Stimulated activated CD4-positive, alpha-beta T cell treated with anti-CD3 and anti-CD28 coated beads, TNF-alpha, amount 100 ng/mL, for 4 hours (primary cell): ENCODE measurements at regions not wholly inside any gene's neighbourhood (a gene's known extent, or its start where the extent isn't known, plus 50 kb on each side); places are given as distances from the start of the nearest gene placed in this dataset.

Experiments
- DNase-seq, 3 experiments: peaks; one replicate each; pipeline ENCODE4 v3.0.0-alpha.2; 2020; ENCODE audit warnings: low read depth in 3 of 3

DNA sequence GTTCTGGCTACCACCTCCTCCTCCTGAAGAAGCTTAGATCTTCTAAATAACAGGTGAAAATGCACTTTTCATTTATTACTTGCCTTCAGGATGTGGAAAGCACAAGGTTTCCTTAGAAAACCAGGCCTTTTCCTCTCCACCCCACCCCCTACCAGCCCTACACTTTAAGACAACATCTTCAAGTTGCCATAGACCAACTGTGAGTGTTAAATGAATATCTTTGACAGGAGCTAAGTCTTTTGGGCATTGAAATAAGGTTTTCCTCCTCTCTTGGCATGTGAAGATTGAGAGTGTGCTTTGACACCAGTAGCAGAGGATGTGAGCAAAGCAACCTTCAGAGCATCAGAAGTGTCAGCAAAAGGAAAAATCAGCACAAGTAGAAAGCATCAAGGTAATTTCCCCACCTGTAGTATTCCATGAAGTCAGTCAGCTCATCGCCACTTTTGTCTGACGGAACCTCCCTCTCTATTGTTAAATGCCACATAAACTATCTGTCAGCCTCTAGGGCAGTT lies 532.3 kb upstream of the MMS22L start:
- no peak for DNase-seq

GRCh38 chr6:97816526-97816925 lies 533.5 kb upstream of the MMS22L start:
- DNase-seq, result no peak

- DNase-seq, result no peak
Observed at GRCh38 chr6:97819710-97820109, 536.7 kb upstream of the MMS22L start.

GRCh38 chr6:97820400-97820799 lies 537.4 kb upstream of the MMS22L start:
- no peak for DNase-seq

- DNase-seq, result no peak
Observed at GRCh38 chr6:97822632-97823031, 539.6 kb upstream of the MMS22L start.

GRCh38 chr6:97841763-97842162 lies 558.7 kb upstream of the MMS22L start:
- no peak for DNase-seq

DNA sequence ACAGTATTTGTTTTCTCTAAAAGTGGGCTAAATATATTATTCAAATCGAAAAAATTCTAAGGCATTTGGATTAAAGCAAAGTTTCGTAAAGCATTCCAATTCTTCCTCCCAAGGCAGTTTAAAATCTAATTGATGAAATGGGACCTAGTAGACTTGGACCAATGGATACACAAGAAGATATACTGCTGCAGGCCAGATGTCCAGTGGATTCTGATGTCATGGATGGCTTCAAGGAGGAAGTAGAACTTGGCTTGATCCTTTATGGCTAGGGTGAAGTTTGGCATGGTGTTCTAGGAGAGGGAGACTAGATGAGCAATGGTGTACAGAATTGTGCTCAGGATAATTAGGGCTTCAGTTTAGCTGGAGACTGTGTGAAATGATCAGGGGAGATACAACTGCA lies 559.5 kb upstream of the MMS22L start:
- DNase-seq, result no peak

DNA sequence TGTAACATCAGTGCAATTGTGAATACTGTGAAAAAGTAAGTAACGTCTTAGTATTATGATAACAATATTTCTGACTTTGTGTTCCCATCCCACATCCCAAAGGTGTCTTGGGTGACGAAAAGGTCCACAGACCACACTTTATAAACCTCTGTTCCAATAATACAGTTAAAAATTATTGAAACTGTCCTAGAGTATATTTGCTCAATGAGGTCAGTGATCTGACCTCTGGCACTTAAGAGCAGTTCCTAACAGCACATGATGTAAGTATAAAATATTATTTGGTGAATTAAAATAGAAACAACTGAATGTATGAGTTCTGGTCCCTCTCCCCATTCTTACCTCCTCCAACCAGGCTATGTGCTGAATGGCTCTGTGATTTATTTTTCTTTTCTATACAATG lies 566.4 kb upstream of the MMS22L start:
- DNase-seq, result no peak

DNA sequence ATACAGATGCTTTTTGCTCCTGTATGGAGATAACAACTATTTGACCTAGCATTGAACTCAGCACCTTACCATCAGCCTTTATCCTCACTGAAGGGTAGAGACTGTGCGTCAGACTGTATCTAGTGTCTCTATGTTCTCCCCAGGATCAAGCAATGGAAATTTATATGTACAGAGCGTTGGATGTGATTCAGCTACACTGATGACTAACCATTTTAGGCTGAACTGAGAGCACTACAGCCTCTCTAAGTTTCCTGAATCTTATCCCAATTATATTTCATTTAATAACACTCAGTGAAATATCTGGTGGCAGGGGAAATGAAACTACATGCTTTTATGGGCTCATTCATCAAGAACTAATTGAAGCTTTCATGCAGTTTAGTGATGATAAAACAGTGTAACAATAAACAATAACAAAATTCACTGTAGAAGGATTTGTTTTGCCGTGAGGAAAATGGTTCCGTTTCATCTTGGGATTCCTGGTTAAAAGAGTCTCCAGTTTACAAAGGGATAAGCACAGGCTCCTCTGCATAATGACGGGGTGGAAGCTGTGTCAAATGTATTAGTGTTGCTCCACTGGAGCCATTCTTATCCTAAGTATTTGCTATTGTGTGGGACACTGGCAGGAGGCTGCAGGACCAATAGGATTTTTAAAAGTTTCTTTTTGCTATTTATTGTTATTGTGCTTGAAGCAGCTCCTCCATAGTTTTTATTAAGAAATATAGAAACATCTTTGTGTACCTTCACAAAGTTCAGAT lies 567.6 kb upstream of the MMS22L start:
- no peak for DNase-seq

- DNase-seq, result no peak
Observed at GRCh38 chr6:97863697-97864096, 580.7 kb upstream of the MMS22L start.

DNA sequence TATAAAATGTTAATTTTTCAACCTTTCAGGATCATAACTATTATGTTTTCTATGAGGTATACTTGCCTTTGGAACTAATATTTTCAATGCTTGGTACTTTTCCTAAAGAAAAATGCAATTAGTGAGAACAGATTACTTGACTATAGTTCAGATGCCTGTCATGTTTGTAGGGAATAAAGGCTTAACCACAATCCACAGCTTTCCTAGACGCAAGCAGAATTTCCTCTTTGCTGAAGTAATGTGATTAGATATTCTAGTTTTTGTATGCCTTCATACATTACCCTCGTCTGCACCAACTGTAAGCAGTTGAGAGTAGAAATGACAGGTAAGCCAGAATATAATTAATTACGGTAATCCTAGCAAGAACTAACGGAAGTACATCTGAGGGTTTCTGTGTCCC lies 581.4 kb upstream of the MMS22L start:
- DNase-seq, result no peak

DNA sequence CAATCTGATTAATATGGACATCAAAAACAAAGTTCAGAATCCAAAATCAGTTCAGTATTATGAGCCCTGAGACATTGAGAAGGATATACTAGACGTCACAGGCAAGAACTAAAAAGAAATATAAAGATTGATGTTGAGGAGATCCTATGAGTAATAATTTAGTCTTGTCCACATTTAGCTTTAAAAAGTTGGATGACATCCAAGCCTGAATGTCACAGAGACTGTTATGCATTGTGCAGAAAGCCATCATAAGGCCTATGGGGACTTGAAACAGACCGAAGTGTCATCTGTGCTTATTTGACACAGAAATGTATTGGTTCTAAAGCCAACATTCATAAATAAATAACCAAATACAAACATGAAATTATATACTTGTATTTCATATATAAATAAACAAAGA lies 581.8 kb upstream of the MMS22L start:
- DNase-seq, result no peak

- no peak for DNase-seq
Observed at GRCh38 chr6:97865612-97866011, 582.6 kb upstream of the MMS22L start.

GRCh38 chr6:97866616-97867015 lies 583.6 kb upstream of the MMS22L start:
- no peak for DNase-seq

- no peak for DNase-seq
Observed at GRCh38 chr6:97867177-97867576, 584.2 kb upstream of the MMS22L start.

DNA sequence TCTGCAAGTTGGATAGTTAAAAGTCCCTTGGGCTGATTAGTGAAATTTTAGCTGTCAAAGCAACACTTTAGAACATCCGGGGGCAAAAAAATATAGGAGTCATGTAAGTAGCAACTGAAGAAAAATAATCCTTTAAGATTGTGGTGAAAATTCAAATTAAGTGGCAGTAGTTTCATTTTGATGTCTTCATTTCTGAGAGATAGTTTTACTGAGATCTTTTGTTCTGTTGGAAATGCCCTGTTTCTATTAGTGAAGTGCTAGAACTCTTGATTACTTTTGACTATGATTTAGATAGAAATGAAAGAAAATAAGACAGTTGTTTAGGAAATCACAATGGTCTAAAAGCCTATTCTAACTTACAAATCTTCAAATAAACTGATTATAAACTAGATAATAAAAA lies 587.3 kb upstream of the MMS22L start:
- DNase-seq, result no peak

DNA sequence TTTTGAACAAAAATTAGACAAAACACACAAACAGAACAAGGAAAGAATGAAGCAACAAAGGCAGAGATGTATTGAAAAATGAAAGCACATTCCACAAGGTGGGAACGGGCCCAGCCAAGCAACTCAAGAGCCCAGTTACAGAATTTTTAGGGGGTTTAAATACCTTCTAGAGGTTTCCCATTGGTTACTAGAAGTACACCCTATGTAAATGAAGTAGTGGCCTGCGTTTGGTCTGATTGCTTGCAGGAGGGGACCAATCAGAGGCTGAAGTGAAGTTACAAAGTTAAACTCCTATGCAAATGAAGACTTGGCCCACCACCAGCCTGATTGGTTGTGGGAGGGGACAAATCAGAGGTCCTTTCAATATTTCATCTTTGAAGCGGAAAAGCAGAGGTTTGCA lies 593.7 kb upstream of the MMS22L start:
- DNase-seq, result no peak

DNA sequence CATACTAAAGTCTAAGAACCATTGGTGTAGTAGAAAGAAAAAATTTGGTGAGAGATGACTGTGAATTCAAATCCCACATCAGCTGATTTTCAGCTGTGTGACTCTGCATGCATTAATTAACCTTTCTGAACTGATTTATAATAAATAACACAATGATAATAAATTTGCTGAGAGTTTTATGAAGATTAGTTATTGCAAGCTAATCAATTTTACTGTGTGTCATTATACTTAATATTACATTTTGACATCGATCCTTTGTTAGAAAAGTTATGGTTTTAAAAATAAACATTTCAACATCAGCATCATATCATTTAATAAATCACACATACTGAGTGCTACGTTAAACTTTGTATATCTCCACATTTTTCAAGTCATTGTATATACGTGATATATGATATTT lies 599.7 kb upstream of the MMS22L start:
- no peak for DNase-seq

DNA sequence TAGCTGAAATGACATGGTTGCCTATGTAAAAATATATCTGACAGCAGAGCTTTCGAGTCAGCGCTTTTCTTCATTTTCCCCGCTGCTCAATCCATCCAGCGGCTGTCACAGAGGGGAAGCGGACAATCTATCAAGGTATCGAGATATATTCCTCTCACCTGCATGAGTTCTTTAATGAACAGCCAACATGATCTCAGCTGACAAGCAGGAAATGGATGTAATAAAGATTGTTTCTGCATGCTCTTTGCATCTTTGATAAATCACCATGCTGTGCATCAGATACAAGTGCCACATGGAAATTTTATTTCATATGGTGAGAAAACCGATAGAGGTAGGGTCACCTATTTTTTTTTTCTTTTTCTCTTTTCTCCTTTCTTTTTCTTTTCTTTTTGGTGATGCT lies 602.3 kb upstream of the MMS22L start:
- DNase-seq, result no peak

GRCh38 chr6:97885828-97886227 lies 602.8 kb upstream of the MMS22L start:
- DNase-seq, result no peak

- DNase-seq, result no peak
Observed at GRCh38 chr6:97901531-97901930, 618.5 kb upstream of the MMS22L start.

GRCh38 chr6:97909380-97909779 lies 626.4 kb upstream of the MMS22L start:
- DNase-seq, result no peak

- no peak for DNase-seq
Observed at GRCh38 chr6:97913721-97914120, 630.7 kb upstream of the MMS22L start.

- no peak for DNase-seq
Observed at GRCh38 chr6:97914912-97915311, 631.9 kb upstream of the MMS22L start.
